Panc1 (cell line): ENCODE measurements at regions not wholly inside any gene's neighbourhood (a gene's known extent, or its start where the extent isn't known, plus 50 kb on each side); places are given as distances from the start of the nearest gene placed in this dataset.

Source experiments
- ATAC-seq: fragments of 200-7000 bp; cut with Tn5 transposase; 2 replicates; pipeline ENCODE4 v1.9.1; 2020; ENCODE audit warnings: mild to moderate bottlenecking, moderate library complexity
- BruUV-seq: library from RNA; stranded (reverse); fragments of 400-500 nt; replicated peaks from 2 replicates; lab custom pipeline; 2021; lab: Mats Ljungman, UMichigan
- CTCF ChIA-PET: fragments of 300-600 bp; sonication (Branson Sonifier 250); formaldehyde crosslinking; loops from one replicate; lab custom pipeline; 2022; ENCODE audit warnings: antibody characterized with exemption; lab: Charles Lee
- POLR2A ChIA-PET: fragments of 300-600 bp; sonication (Branson Sonifier 250); formaldehyde crosslinking; loops from one replicate; lab custom pipeline; 2022; ENCODE audit warnings: antibody characterized with exemption; lab: Charles Lee
- DNase-seq: peaks from one replicate; pipeline ENCODE4 v3.0.0-alpha.2; 2010; ENCODE audit warnings: low read depth, low spot score
- H3K27ac ChIP-seq: 2 replicates; pipeline ENCODE4 v1.5.1; 2011; ENCODE audit warnings: mild to moderate bottlenecking, low read length, inconsistent platforms
- H3K27me3 ChIP-seq: fragments of 200-500 bp; sonication (Bioruptor generic); 2 replicates; pipeline ENCODE4 v1.6.0; 2014; ENCODE audit warnings: low read length, inconsistent platforms; ENCODE audit not compliant: control insufficient read depth, insufficient read depth
- H3K36me3 ChIP-seq: fragments of 200-500 bp; sonication (Bioruptor generic); 2 replicates; pipeline ENCODE4 v1.5.1; 2014; ENCODE audit warnings: inconsistent platforms, mild to moderate bottlenecking, low read length, moderate library complexity; ENCODE audit not compliant: control insufficient read depth, insufficient read depth
- H3K4me1 ChIP-seq: 2 replicates; pipeline ENCODE4 v1.5.1; 2011; ENCODE audit warnings: inconsistent platforms, mild to moderate bottlenecking, low read length, moderate library complexity; ENCODE audit not compliant: control insufficient read depth, insufficient read depth
- H3K4me3 ChIP-seq, 2 experiments: 2 replicates each; pipeline ENCODE4 v1.5.1; 2011 to 2012; ENCODE audit warnings: low read depth in 2 of 2, low read length in 2 of 2, mild to moderate bottlenecking in 2 of 2, inconsistent platforms in 1 of 2, moderate library complexity in 1 of 2
- H3K9me3 ChIP-seq: fragments of 200-500 bp; sonication (Bioruptor generic); 2 replicates; pipeline ENCODE4 v1.5.1; 2014; ENCODE audit warnings: low read depth, mild to moderate bottlenecking, inconsistent platforms, low read length, moderate library complexity; ENCODE audit not compliant: control insufficient read depth, insufficient read depth
- POLR2AphosphoS5 ChIP-seq: IDR thresholded peaks from 2 replicates; pipeline ENCODE4 v1.6.1; 2012; ENCODE audit warnings: mild to moderate bottlenecking, low read depth, low read length, moderate library complexity
- SIN3A ChIP-seq: IDR thresholded peaks from 2 replicates; pipeline ENCODE4 v1.6.1; 2012; ENCODE audit warnings: low read depth, mild to moderate bottlenecking, low read length, moderate library complexity, borderline replicate concordance; ENCODE audit not compliant: insufficient read depth
- TCF7L2 ChIP-seq: IDR thresholded peaks from 2 replicates; pipeline ENCODE4 v1.6.1; 2011; ENCODE audit warnings: mild to moderate bottlenecking, low read depth, low read length, inconsistent platforms
- in situ Hi-C: cut with HindIII; loops from 2 replicates; pipeline ENCODE4 v1.10.0; 2016; ENCODE audit warnings: low sequenced_read_pairs, low pct_unique_long_range_greater_than_20kb
- intact Hi-C: fragments of 100-400 bp; cut with micrococcal nuclease; formaldehyde crosslinking; loops from one replicate; pipeline ENCODE4 v1.10.0; 2022; ENCODE audit not compliant: unreplicated experiment
- TF ChIP-seq, protein P1 (sequence below): fragments of 450-650 bp; IDR thresholded peaks from 2 replicates; pipeline ENCODE4 v1.5.1; 2017; ENCODE audit warnings: mild to moderate bottlenecking
- TF ChIP-seq, protein P2 (sequence below), 2 experiments: IDR thresholded peaks; 2 replicates each; pipeline ENCODE4 v1.6.1; 2011 to 2012; ENCODE audit warnings: low read depth in 2 of 2, control low read depth in 1 of 2, low read length in 1 of 2, mild to moderate bottlenecking in 1 of 2, moderate library complexity in 1 of 2; ENCODE audit not compliant: insufficient read depth in 1 of 2

DNA sequence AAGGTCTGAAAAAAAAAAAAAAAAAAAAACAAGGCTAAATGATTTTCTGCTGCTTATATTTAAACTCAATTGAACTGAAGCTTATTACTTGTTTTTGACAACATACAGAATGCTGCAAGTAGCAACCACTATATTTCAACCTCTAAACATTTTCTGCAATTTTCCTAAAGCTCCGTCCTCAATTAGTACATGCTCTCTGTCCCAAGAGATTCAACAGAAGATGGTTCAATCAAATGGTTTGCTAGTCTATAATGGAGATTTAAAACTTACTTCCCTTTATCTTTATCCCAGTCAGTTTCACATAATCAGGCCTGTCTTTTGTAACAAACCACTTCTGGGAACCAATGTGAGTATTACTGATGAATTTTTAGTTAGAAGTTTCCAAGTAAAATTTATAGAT lies 485.1 kb upstream of the CDH7 start:
- POLR2A ChIA-PET = no interaction called here

DNA sequence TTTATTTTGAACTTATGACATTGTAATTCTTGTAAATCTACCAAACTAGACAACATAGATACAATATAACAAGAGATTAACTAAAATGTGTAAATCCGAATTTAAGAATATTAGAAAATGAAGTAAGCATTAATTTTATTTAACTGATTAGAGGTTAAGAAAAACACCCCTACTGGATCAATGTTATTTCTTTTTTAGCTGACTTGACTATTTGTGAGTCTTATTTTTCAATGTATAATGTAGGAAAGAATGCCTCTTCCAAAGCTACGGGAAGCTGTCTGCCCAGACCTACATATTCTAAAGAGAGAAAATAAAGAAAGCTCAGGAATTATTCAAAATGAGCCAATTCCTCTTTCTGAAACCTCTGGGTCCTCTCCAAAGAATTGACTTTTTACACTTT lies 490.8 kb upstream of the CDH7 start:
- in situ Hi-C loops = no loop called here
- BruUV-seq = no TSS peak
- Histone ChIP-seq H3K36me3 (no peaks in the 10 kb centered on the region), H3K4me1 (no peaks in the 10 kb centered on the region), H3K27ac (no peak overlapping the region), H3K4me3 (no peak overlapping the region), H3K27me3 (no peaks in the 10 kb centered on the region), H3K9me3 (no peaks in the 10 kb centered on the region)
- no peak for DNase-seq
- CTCF ChIA-PET = interaction anchor here (0.6 kb wide), 1 partner anchor 1097 kb away, joined by 6 read pairs; no protein-coding TSS in a partner anchor
- no peak for ATAC-seq
- intact Hi-C loops = no loop called here
- POLR2A ChIA-PET = no interaction called here
- TF ChIP-seq, protein P1, sequence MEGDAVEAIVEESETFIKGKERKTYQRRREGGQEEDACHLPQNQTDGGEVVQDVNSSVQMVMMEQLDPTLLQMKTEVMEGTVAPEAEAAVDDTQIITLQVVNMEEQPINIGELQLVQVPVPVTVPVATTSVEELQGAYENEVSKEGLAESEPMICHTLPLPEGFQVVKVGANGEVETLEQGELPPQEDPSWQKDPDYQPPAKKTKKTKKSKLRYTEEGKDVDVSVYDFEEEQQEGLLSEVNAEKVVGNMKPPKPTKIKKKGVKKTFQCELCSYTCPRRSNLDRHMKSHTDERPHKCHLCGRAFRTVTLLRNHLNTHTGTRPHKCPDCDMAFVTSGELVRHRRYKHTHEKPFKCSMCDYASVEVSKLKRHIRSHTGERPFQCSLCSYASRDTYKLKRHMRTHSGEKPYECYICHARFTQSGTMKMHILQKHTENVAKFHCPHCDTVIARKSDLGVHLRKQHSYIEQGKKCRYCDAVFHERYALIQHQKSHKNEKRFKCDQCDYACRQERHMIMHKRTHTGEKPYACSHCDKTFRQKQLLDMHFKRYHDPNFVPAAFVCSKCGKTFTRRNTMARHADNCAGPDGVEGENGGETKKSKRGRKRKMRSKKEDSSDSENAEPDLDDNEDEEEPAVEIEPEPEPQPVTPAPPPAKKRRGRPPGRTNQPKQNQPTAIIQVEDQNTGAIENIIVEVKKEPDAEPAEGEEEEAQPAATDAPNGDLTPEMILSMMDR = no peak
- TF ChIP-seq POLR2AphosphoS5 = no peak

More for the DNA sequence above, 485.1 kb upstream of the CDH7 start:
- no peak for ATAC-seq
- in situ Hi-C loops (no loop called here), intact Hi-C loops (no loop called here)
- CTCF ChIA-PET = no interaction called here
- no TSS peak for BruUV-seq
- Histone ChIP-seq H3K27ac (no peak overlapping the region), H3K4me3 (no peak overlapping the region), H3K9me3 (no peaks in the 10 kb centered on the region), H3K27me3 (no peaks in the 10 kb centered on the region), H3K4me1 (no peaks in the 10 kb centered on the region), H3K36me3 (no peaks in the 10 kb centered on the region)
- DNase-seq = no peak
- no peak for TF ChIP-seq TCF7L2
- TF ChIP-seq, protein P1 = no peak
- no peak for TF ChIP-seq SIN3A
- TF ChIP-seq, protein P2, sequence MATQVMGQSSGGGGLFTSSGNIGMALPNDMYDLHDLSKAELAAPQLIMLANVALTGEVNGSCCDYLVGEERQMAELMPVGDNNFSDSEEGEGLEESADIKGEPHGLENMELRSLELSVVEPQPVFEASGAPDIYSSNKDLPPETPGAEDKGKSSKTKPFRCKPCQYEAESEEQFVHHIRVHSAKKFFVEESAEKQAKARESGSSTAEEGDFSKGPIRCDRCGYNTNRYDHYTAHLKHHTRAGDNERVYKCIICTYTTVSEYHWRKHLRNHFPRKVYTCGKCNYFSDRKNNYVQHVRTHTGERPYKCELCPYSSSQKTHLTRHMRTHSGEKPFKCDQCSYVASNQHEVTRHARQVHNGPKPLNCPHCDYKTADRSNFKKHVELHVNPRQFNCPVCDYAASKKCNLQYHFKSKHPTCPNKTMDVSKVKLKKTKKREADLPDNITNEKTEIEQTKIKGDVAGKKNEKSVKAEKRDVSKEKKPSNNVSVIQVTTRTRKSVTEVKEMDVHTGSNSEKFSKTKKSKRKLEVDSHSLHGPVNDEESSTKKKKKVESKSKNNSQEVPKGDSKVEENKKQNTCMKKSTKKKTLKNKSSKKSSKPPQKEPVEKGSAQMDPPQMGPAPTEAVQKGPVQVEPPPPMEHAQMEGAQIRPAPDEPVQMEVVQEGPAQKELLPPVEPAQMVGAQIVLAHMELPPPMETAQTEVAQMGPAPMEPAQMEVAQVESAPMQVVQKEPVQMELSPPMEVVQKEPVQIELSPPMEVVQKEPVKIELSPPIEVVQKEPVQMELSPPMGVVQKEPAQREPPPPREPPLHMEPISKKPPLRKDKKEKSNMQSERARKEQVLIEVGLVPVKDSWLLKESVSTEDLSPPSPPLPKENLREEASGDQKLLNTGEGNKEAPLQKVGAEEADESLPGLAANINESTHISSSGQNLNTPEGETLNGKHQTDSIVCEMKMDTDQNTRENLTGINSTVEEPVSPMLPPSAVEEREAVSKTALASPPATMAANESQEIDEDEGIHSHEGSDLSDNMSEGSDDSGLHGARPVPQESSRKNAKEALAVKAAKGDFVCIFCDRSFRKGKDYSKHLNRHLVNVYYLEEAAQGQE (IDR thresholded peaks at IDR 0.05; ENCODE audit: insufficient read depth in 1 of 2, low read depth in 2 of 2, low read length in 1 of 2) = no peak
